Trophoblast cell (in vitro differentiated cells and primary cell): ENCODE measurements at regions not wholly inside any gene's neighbourhood (a gene's known extent, or its start where the extent isn't known, plus 50 kb on each side); places are given as distances from the start of the nearest gene placed in this dataset.
"Not testable (repeated sequence)": the region's sequence is repeated elsewhere in the genome, so short reads cannot be mapped to it uniquely, and the experiment has no call there.

Source experiments
- DNase-seq, 2 donors: peaks; one replicate each; pipeline ENCODE4 v3.0.0-alpha.2; 2016
- H2AFZ ChIP-seq: 2 replicates; pipeline ENCODE4 v1.6.1; 2013; ENCODE audit warnings: low read length, moderate library complexity, mild to moderate bottlenecking; ENCODE audit not compliant: insufficient read depth, poor library complexity
- H2AK5ac ChIP-seq: 2 replicates; pipeline ENCODE4 v1.6.1; 2013; ENCODE audit warnings: mild to moderate bottlenecking, low read length
- H2BK120ac ChIP-seq: 2 replicates; pipeline ENCODE4 v1.6.1; 2013; ENCODE audit warnings: low read length, mild to moderate bottlenecking, moderate library complexity; ENCODE audit not compliant: insufficient read depth, poor library complexity
- H2BK12ac ChIP-seq: 2 replicates; pipeline ENCODE4 v1.6.1; 2013; ENCODE audit warnings: mild to moderate bottlenecking, low read length, moderate library complexity
- H2BK5ac ChIP-seq: 2 replicates; pipeline ENCODE4 v1.6.1; 2013; ENCODE audit warnings: low read length, low read depth, moderate library complexity, mild to moderate bottlenecking; ENCODE audit not compliant: poor library complexity
- H3K14ac ChIP-seq: 2 replicates; pipeline ENCODE4 v1.6.1; 2013; ENCODE audit warnings: mild to moderate bottlenecking, low read length
- H3K18ac ChIP-seq: 2 replicates; pipeline ENCODE4 v1.6.1; 2013; ENCODE audit warnings: mild to moderate bottlenecking, low read length
- H3K23ac ChIP-seq: 2 replicates; pipeline ENCODE4 v1.6.1; 2013; ENCODE audit warnings: low read length
- H3K27ac ChIP-seq: 2 replicates; pipeline ENCODE4 v1.5.1; 2013; ENCODE audit warnings: low read depth, mild to moderate bottlenecking, inconsistent platforms, low read length, moderate library complexity
- H3K27me3 ChIP-seq: 2 replicates; pipeline ENCODE4 v1.6.1; 2013; ENCODE audit warnings: inconsistent platforms, mild to moderate bottlenecking, low read length, moderate library complexity; ENCODE audit not compliant: insufficient read depth
- H3K36me3 ChIP-seq, 2 experiments: 1 replicate in 1 of 2; 2 replicates in 1 of 2; pipeline ENCODE4 v1.6.1; 2013; ENCODE audit warnings: low read length in 2 of 2, mild to moderate bottlenecking in 2 of 2, moderate library complexity in 1 of 2; ENCODE audit not compliant: insufficient read depth in 2 of 2, control insufficient read depth in 1 of 2
- H3K4ac ChIP-seq: 2 replicates; pipeline ENCODE4 v1.6.1; 2013; ENCODE audit warnings: low read depth, mild to moderate bottlenecking, low read length, moderate library complexity
- H3K4me1 ChIP-seq, 2 experiments: 1 replicate in 1 of 2; 2 replicates in 1 of 2; pipeline ENCODE4 v1.6.1; 2013; ENCODE audit warnings: low read length in 2 of 2, mild to moderate bottlenecking in 2 of 2, moderate library complexity in 1 of 2; ENCODE audit not compliant: insufficient read depth in 2 of 2, control insufficient read depth in 1 of 2
- H3K4me2 ChIP-seq: 2 replicates; pipeline ENCODE4 v1.6.1; 2013; ENCODE audit warnings: inconsistent platforms, mild to moderate bottlenecking, low read length, moderate library complexity
- H3K4me3 ChIP-seq: 2 replicates; pipeline ENCODE4 v1.5.1; 2013; ENCODE audit warnings: mild to moderate bottlenecking, low read depth, low read length, inconsistent platforms
- H3K79me1 ChIP-seq: one replicate; pipeline ENCODE4 v1.6.1; 2013; ENCODE audit warnings: low read length
- H3K79me2 ChIP-seq: 2 replicates; pipeline ENCODE4 v1.6.1; 2013; ENCODE audit warnings: low read length, mild to moderate bottlenecking; ENCODE audit not compliant: control insufficient read depth, insufficient read depth, poor library complexity
- H3K9ac ChIP-seq: 2 replicates; pipeline ENCODE4 v1.6.1; 2013; ENCODE audit warnings: mild to moderate bottlenecking, low read length
- H3K9me3 ChIP-seq: 2 replicates; pipeline ENCODE4 v1.6.1; 2013; ENCODE audit warnings: low read depth, mild to moderate bottlenecking, control low read depth, inconsistent platforms, low read length; ENCODE audit not compliant: insufficient read depth
- H4K12ac ChIP-seq: 2 replicates; pipeline ENCODE4 v1.6.1; 2013; ENCODE audit warnings: low read depth, mild to moderate bottlenecking, low read length, moderate library complexity
- H4K8ac ChIP-seq: 2 replicates; pipeline ENCODE4 v1.6.1; 2013; ENCODE audit warnings: low read depth, mild to moderate bottlenecking, low read length, moderate library complexity
- H4K91ac ChIP-seq: one replicate; pipeline ENCODE4 v1.6.1; 2013; ENCODE audit warnings: low read depth, mild to moderate bottlenecking, low read length, moderate library complexity
- WGBS: extraction: QIAGEN DNeasy Blood & Tissue Kit; methylation state at CpG from one replicate; pipeline ENCODE4 v1.1.7; 2013; ENCODE audit warnings: missing lambda C conversion rate; ENCODE audit not compliant: insufficient read length, insufficient coverage; ENCODE audit errors: extremely low coverage; 5-methylcytosine and 5-hydroxymethylcytosine counted together

- Histone ChIP-seq H2AK5ac (no peak overlapping the region), H2AFZ (no peak overlapping the region), H3K4me3 (no peak overlapping the region), H3K4ac (no peak overlapping the region), H2BK120ac (no peak overlapping the region), H3K18ac (no peak overlapping the region), H3K4me1 (no peaks in the 10 kb centered on the region), H3K79me2 (no peaks in the 10 kb centered on the region), H3K4me2 (no peak overlapping the region), H3K23ac (no peak overlapping the region), H3K27ac (no peak overlapping the region), H3K27me3 (no peaks in the 10 kb centered on the region), H3K14ac (no peak overlapping the region), H3K9ac (no peak overlapping the region), H2BK5ac (no peak overlapping the region), H3K79me1 (no peaks in the 10 kb centered on the region), H4K12ac (no peak overlapping the region), H2BK12ac (no peak overlapping the region), H3K36me3 (no peaks in the 10 kb centered on the region), H4K8ac (no peak overlapping the region), H4K91ac (no peak overlapping the region), H3K9me3 (peaks cover 3% of the 10 kb centered on the region)
- no peak for DNase-seq
- WGBS: no CpG with 5 or more reads among the region's 1 CpG
These were observed 951.9 kb downstream of the TSN start for GRCh38 chr2:122707224-122707824.

GRCh38 chr2:122710049-122710448 lies 954.6 kb downstream of the TSN start:
- H3K9me3 ChIP-seq: peaks cover 3% of the 10 kb centered on the region
- H2AFZ ChIP-seq: no peak overlapping the region
- no peak overlapping the region for H2BK12ac ChIP-seq
- no peaks in the 10 kb centered on the region for H3K79me1 ChIP-seq
- H3K4me2 ChIP-seq: no peak overlapping the region
- 100% methylated on average over 1 of the region's 6 CpGs for WGBS
- DNase-seq: no peak
- no peak overlapping the region for H2AK5ac ChIP-seq
- no peaks in the 10 kb centered on the region for H3K4me1 ChIP-seq
- H3K23ac ChIP-seq: no peak overlapping the region
- H3K27ac ChIP-seq: no peak overlapping the region
- H3K36me3 ChIP-seq: no peaks in the 10 kb centered on the region
- H3K79me2 ChIP-seq: no peaks in the 10 kb centered on the region
- no peak overlapping the region for H4K12ac ChIP-seq
- H2BK5ac ChIP-seq: no peak overlapping the region
- no peak overlapping the region for H3K18ac ChIP-seq
- H3K14ac ChIP-seq: no peak overlapping the region
- H4K8ac ChIP-seq: no peak overlapping the region
- H3K4me3 ChIP-seq: no peak overlapping the region
- H2BK120ac ChIP-seq: no peak overlapping the region
- H3K4ac ChIP-seq: no peak overlapping the region
- no peak overlapping the region for H3K9ac ChIP-seq
- no peaks in the 10 kb centered on the region for H3K27me3 ChIP-seq
- no peak overlapping the region for H4K91ac ChIP-seq

DNA sequence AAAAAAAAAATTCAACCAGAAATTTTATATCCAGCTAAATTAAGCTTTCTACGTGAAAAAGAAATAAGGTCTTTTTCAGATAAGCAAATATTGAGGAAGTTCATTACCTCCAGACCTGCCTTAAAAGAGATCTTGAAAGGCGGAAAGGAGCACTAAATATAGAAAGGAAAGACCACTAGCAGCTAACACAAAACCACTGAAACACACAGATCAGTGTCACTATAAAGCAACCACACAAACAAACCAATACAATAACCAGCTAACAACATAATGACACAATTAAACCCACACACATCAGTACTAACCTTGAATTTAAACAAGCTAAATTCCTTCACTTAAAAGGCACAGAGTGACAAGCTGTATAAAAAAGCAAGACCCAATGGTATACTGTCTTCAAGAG lies 958.3 kb downstream of the TSN start:
- Histone ChIP-seq H4K12ac (no peak overlapping the region), H3K27me3 (no peaks in the 10 kb centered on the region), H2BK12ac (no peak overlapping the region), H3K79me2 (no peaks in the 10 kb centered on the region), H2AK5ac (no peak overlapping the region), H2BK5ac (no peak overlapping the region), H3K14ac (no peak overlapping the region), H3K23ac (no peak overlapping the region), H3K9me3 (peaks cover 3% of the 10 kb centered on the region), H3K27ac (no peak overlapping the region), H3K9ac (no peak overlapping the region), H4K8ac (no peak overlapping the region), H2AFZ (no peak overlapping the region), H4K91ac (no peak overlapping the region), H3K18ac (no peak overlapping the region), H3K79me1 (no peaks in the 10 kb centered on the region), H3K4me2 (no peak overlapping the region), H3K36me3 (no peaks in the 10 kb centered on the region), H3K4ac (no peak overlapping the region), H3K4me1 (no peaks in the 10 kb centered on the region), H3K4me3 (no peak overlapping the region), H2BK120ac (no peak overlapping the region)
- no CpG with 5 or more reads among the region's 2 CpGs for WGBS
- DNase-seq: no peak

- H3K4me2 ChIP-seq, H2BK5ac ChIP-seq, H4K12ac ChIP-seq, H3K14ac ChIP-seq, H3K4me3 ChIP-seq, DNase-seq, H3K27me3 ChIP-seq, H3K27ac ChIP-seq, H3K18ac ChIP-seq, H2AK5ac ChIP-seq, H3K79me2 ChIP-seq, H4K8ac ChIP-seq, H3K4ac ChIP-seq, H3K4me1 ChIP-seq, H3K23ac ChIP-seq, H3K36me3 ChIP-seq, H2AFZ ChIP-seq, H3K79me1 ChIP-seq, H4K91ac ChIP-seq, H2BK120ac ChIP-seq, H2BK12ac ChIP-seq, H3K9ac ChIP-seq, H3K9me3 ChIP-seq: not testable (repeated sequence)
- WGBS: no CpG with 5 or more reads among the region's 4 CpGs
These were observed 965.4 kb downstream of the TSN start for GRCh38 chr2:122720822-122721221.
